ENCODE measurements at regions not wholly inside any gene's neighbourhood (a gene's known extent, or its start where the extent isn't known, plus 50 kb on each side); places are given as distances from the start of the nearest gene placed in this dataset.
"Not testable (repeated sequence)": the region's sequence is repeated elsewhere in the genome, so short reads cannot be mapped to it uniquely, and the experiment has no call there.

DNA sequence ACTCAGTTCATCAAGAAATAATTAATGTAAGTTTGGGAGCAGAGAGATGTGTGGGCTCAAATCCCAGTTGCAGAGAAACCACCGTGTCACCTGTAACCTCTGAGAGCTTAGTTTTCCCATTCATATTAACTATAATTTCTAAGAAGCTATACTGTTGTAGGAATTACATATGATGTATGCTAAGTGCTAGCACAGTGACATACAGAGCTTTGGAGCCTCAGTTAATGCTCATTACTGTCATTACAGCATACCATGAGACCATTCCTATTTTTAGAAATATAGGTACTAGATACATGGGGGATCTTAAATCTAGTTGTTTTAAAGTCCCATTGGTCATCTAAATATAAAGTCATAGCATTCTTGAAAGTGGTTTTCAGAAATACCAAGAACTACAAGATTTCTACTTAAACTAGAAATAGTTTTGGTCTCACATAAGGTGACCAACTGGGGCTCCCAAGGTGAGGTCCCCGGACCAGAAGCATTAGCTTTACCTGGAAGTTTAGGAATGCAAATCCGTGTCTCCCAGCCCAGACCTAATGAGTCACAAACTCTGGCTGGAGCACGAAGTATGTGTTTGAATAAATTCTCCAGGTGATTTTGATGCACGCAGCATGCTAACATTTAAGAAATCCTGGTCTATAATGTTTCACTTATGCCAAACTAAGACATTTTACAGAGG is 144.6 kb downstream of the LACC1 start:
- DNase-seq, result no peak

- peak; percentile 18 to 80 (median 52) for DNase-seq
Observed at GRCh38 chr13:44024846-44025195, 145.1 kb downstream of the LACC1 start.

DNA sequence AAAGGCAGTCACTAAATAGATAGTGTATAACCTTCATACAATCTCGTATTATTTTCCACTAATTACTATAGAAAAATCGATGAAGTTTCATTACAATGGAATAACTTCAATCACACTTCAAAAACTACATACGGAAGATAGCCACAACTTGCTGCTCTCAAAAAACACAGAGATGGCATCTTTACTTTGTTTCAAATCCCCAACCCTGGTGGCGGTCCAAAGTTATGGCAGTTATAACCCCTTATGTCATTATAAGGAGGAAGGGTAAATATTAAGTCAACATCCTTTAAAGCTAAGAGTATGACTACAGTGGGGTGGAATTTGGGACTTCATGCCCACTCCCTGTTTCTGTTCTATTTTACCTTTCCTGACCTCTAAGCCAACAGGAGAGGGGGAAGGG is 146.5 kb downstream of the LACC1 start:
- DNase-seq, result no peak

DNA sequence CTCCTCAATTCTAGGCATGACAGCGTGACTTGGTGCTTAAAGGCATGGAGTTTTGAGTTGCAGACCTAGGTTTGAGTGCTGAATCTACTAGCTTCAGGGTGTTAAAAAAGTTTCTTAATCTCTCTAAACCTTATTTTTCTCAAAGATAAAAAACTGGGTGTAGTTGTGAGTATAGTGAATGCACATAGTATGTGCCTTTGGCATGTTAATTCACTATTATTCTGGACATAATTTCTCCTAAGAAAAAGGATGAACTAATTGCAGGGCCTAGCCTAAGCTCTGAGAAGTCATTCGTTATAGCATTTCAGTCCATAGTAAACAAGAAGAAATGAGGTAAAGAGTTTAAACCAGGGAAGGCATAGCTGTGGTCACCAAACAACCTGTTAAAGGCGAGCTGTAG is 149.0 kb downstream of the LACC1 start:
- DNase-seq, result no peak

- no peak for DNase-seq
Observed at GRCh38 chr13:44030615-44031014, 150.9 kb downstream of the LACC1 start.

DNA sequence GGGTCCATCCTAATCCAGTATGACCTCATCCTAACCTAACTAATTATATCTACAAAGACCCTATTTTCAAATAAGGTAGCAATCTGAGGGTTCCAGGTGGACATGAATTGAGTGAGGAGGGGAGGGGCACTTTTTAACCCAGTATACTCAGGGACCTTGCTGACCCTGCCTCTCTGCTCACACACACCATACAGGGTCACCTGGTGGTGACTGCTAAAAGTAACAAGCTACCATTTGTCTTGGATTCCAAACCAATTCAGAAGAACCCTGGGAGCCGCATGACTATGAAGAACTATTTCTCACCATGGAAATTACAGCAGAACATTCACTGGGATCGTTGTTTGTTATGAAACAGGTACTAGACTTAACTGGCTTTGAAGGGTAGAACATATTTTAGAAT is 151.9 kb downstream of the LACC1 start:
- DNase-seq, result no peak

GRCh38 chr13:44032802-44033201 is 153.1 kb downstream of the LACC1 start:
- DNase-seq, result no peak

DNA sequence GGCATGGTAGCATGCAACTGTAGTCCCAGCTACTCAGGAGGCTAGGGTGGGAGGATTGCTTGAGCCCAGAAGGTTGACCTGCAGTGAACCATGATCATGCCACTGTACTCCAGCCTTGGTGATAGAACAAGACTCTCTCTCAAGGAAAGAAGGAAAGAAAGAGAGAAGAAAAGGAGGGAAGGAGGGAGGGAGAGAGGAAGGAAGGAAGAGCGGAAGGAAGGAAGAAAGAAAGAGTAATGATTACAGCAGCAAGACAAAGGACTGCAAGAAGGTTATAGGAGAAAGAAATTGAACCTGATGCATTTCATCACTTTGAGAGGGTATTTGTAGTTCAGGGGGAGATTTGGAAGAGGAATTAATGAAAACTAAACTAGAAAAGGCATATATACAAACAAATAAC is 155.7 kb downstream of the LACC1 start:
- DNase-seq, result no peak

- peak in 2 of 4 experiments; percentile 18 to 38 for DNase-seq
Observed at GRCh38 chr13:44040070-44040817, 160.5 kb downstream of the LACC1 start.

- no peak for DNase-seq
Observed at GRCh38 chr13:44040818-44041100, 161.1 kb downstream of the LACC1 start.

- DNase-seq, result no peak
Observed at GRCh38 chr13:44044547-44045179, 165.0 kb downstream of the LACC1 start.

GRCh38 chr13:44045180-44045562 is 165.5 kb downstream of the LACC1 start:
- no peak for DNase-seq

DNA sequence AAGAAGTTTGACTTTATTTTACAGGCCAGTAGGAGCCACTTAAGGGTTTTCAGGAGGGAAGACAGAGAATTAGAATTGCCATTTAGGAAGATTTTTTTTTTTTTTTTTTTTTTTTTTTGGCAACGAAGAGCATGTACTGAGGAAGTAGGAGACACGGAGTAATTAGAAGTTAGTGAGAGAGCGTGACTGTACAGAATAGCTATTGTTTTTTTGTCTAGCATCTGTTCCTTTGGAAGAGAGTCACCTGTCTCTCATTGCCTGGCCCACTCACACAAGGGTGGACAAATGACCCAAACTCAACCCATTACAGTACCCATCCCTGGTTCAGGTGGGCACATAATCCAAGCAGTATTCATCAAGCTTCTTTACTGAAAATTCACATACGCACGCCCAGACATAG is 166.7 kb downstream of the LACC1 start:
- no peak for DNase-seq

DNA sequence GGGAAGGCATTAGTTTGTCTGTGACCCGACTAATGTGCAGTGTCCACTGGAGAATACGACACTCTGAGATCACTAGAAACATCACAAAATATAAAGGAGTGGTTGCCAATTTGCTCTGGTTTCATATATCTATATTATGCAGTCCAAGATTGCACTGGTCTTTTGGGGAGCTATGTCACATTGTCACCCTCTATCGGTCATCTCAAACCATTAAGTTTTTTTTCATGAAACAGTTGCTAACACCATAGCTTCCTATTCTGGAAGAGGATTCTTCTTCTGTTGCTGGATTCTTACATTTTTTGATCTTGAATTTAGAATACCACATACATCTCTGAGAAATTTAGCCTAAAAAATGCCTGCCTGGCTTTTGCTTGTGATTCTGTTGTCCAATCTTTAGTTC is 168.6 kb downstream of the LACC1 start:
- peak in 1 of 4 experiments; percentile 42 for DNase-seq

DNA sequence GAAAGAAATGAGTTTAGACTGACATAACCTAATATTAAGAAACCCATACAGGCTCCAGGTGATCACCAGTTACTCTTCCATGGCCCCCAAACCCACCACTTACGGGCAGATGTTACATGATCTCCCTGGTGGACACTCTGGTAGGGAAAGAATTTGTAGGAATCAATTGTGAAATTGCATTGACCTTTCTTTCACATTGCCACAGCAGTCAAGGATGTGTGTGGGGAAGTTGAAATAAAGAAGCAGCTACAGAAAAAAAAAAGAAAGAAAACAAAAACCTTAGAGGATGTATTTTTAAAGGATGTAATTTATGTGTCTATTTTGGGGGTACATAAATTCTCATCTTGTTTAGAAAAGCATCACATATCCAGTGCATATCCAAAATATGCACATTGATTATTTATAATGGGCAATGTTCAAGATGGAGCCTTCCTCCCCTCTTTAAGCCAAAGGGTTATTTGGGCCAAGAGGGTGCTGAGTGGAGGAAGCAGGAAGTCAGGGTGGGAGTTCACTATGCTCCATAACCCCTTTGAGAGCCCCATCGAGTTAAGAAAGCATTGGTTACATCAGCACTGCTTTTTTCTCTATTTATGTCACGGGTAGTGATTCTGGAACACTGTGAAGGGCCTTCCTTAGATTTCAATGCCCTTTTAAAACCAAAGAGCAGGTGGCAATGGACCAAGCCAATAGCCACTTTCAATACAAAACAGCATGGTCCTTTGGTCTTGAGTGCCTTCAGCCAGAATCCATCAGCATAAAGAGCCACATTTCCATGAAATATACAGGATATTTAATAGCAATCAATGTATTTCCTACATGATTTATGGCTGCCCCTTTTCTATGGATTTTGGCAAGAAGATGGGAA is 169.6 kb downstream of the LACC1 start:
- DNase-seq, result peak; percentile 40 to 69 (median 54)

DNA sequence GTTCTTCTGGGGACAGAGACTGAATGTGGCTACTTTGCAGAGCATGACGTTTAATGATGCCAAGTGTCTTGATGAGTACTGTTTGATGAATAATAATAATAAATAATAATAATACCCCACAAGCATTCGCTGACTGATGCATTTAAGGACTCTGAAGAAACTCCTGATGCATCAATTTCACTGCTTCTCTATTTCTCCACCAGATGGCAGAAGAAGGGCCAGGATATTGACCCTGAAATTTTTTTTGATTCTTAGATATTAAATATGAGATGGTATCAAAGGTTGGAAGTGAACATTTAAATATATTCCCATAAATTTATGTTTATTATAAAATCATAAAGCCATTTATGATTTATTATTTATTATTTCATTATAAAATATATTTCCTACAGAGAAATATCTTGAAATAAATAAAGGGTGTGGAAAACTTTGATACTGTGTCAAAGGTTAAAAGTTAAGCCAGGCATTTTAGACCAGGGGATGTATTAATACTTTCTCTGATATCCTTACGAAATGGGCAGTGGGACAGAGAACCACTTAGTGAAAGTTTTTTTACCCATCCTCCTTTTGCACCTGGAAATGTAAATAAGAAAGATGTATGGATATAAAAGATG is 170.9 kb downstream of the LACC1 start:
- peak; percentile 36 to 71 (median 46) for DNase-seq

DNA sequence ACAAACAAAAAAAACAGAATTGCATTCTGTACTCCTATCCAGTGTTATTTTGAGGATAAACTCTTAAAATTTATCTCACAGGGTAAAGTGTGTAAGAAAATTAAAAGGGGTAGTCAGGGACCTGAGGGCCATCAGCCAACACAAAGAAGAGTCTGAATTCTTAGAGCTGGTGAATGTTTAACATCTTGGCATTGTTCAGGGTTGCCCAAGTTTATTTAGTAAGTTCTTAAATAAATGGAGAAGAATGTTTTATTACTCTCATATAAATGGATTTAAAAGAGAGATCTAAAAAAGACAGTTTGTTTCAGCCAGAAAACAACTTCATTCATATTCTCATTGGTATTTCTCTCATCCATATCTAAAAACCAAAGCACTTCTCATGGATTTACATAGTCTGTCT is 171.7 kb downstream of the LACC1 start:
- DNase-seq, result no peak

- DNase-seq, result peak; percentile 30 to 74 (median 47)
Observed at GRCh38 chr13:44051918-44052675, 172.4 kb downstream of the LACC1 start.

DNA sequence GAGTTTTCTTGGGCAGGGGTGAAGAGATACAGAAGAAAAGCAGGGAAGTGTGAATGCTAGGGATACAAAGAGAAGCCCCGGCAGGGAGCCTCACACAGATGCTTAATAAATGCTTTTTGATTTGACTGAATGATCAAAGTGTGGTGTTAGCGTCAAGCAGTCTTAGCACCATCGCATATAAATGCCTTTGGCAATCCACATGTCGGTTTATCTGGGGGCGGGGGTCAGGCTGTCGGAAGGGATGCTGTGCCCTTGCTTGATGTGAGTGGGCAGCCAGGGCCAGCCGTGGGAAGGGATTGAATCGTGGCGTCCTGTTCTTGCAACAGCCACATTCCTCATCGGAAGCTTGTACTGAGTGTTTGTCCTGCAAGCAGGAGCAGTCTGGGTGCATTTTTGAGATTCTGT is 173.1 kb downstream of the LACC1 start:
- DNase-seq, result no peak

GRCh38 chr13:44053208-44053607 is 173.5 kb downstream of the LACC1 start:
- DNase-seq, result no peak

- no peak for DNase-seq
Observed at GRCh38 chr13:44054525-44054924, 174.8 kb downstream of the LACC1 start.

DNA sequence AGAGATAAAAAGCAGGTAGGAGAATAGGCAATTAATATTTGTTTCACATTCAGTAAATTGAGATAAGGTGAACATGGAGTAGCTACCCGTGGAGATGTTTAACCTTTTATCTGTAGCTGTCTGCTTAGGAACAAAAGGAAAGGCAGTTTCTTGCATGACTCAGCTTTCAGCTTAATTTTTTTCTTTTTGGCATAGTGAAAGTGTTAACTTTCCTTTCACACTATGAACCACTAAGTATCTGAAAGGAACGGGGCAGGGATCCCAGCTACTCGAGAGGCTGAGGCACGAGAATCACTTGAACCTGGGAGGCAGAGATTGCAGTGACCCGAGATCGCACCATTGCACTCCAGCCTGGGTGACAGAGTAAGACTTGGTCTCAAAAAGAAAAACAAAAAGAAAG is 176.0 kb downstream of the LACC1 start:
- DNase-seq, result not testable (repeated sequence)
